ENCODE measurements at regions not wholly inside any gene's neighbourhood (a gene's known extent, or its start where the extent isn't known, plus 50 kb on each side); places are given as distances from the start of the nearest gene placed in this dataset.
"Not testable (repeated sequence)": the region's sequence is repeated elsewhere in the genome, so short reads cannot be mapped to it uniquely, and the experiment has no call there.

DNA sequence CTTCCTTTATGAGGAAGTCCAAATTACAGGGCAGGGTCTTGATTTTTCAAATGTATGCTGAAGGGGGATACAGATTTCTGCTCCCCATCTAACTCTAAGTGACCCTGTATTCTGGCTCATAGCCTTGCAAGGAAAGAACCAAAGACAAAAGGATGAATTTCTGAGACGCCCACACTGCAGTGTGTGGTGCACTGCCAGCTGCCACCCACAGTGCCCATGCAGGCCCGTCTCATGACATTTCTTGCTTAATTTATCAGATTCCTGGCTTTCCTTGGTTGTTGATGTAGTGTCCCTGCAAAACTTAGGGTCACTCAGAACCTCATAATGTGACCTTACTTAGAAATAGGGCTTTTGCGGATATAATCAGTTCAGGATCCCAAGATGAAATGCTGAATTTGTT, 68.0 kb downstream of the CBLN4 start:
- FAIRE-seq = no peak

GRCh38 chr20:55936209-55936595, 69.1 kb downstream of the CBLN4 start:
- no peak for FAIRE-seq

- FAIRE-seq = no peak
Observed at GRCh38 chr20:55935448-55936208, 69.7 kb downstream of the CBLN4 start.

DNA sequence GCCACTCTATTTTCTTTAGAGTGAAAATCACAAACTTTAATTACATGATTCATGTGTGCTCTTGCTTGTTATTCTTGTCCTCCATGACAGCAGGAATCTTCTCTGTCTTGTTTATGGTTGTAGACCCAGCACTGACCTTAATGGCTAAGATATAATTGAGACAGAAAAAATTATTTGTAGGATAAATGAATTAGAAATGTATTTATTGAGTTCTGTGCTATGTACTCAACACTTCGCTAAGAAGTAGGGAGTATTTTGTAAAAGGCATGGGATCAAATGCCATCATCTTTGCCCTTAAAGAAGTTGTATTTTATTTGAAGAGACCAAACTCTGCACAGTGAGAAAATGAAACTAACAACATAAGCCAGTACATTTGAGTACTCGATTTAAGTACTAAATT, 71.2 kb downstream of the CBLN4 start:
- no peak for FAIRE-seq

GRCh38 chr20:55930876-55931275, 74.4 kb downstream of the CBLN4 start:
- not testable (repeated sequence) for FAIRE-seq

- FAIRE-seq = no peak
Observed at GRCh38 chr20:55928266-55928665, 77.1 kb downstream of the CBLN4 start.

- no peak for FAIRE-seq
Observed at GRCh38 chr20:55919956-55920355, 85.4 kb downstream of the CBLN4 start.

DNA sequence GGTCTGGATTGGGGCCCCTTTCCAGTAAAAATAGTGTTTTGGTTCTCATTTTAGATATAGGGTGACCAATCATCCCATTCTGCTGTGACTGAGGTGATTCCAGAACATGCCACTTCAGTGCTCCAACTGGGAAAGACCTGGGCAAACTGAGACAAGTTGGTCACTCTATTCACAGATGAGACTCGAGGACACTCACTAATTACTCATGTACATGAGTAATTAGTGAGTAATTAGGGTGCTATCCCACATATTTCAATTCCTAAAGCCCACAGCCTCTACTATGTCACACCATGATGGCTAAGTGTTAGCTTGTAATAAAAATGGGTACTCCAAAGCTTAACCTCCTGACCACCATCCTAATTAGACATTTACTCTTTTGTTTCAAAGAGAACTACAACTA, 86.0 kb downstream of the CBLN4 start:
- FAIRE-seq = no peak

DNA sequence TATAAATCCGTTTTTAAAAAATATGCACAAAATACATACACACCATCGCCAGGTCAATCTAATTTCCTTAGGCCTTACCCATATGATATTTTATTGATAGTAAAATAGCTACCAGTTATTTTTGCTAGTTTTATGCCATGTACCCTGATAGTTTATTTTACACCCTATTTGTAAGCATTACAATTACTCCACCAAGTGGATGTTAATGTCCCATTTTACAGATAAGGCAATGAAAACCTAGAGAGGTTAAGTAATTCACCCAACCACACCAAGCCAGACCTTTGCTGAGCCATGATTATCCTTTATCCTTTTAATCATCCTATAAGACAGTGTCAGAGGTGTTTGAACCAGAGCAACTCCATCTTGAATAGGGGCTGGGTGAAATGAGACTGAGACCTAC, 86.8 kb downstream of the CBLN4 start:
- no peak for FAIRE-seq

- FAIRE-seq = no peak
Observed at GRCh38 chr20:55893031-55893430, 112.3 kb downstream of the CBLN4 start.

GRCh38 chr20:55888685-55889084, 116.6 kb downstream of the CBLN4 start:
- no peak for FAIRE-seq

- no peak for FAIRE-seq
Observed at GRCh38 chr20:55882910-55883309, 122.4 kb downstream of the CBLN4 start.

GRCh38 chr20:55882286-55882685, 123.0 kb downstream of the CBLN4 start:
- no peak for FAIRE-seq

DNA sequence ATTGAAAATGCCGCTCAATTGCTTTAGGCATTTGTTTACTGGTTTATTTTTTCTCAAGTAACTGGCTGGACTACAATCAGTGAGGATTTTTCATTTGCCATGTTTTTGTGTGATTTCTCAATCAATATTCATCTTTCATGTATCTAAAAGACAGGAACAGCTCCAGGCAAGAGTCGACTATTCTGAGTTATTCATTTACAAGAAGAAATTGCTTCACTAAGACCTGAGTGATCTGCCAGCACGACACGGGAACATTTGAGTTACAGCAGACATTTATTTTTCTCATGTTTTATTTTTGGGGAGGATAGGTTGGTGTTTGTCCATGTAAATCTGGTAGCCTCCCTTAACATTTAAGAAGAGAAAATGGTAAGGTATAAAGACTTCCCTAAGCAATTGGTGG, 124.1 kb downstream of the CBLN4 start:
- no peak for FAIRE-seq

DNA sequence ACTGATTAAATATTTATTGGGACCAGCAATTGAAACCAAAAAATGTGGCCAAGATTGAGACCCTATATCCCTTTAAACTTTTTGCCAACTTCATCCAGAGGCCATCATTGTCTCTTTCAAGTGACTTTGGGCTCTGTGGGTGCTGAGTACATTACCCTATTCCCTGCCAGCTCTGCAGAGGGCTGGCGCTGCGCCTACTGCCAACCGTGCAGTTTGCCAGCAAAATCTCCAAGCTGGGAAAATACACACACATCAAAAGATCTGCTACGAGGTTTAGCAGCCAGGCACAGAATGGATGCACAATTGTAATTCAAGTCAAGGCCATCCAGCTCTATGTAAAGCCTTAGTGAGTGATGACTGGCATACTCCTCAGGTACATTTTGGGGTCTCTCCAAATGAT, 125.0 kb downstream of the CBLN4 start:
- FAIRE-seq = no peak

DNA sequence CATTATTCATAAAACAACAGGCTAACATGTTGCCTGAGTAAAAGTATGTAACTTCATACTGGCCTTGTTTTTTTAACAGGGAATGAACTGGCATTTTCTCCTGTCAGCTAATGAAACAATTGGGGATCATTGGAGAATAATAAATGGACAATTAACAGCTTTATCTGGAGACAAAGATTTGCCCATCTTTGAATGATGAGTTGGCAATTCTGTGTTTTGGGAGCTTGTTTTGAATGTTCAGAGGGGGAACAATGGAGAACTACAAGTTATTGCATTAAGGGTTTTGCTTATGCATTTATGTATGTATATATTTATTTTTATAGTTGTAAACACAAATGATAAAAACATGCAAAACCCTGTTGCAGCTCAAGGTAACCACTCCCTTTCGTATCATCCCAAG, 150.3 kb downstream of the CBLN4 start:
- FAIRE-seq = no peak

DNA sequence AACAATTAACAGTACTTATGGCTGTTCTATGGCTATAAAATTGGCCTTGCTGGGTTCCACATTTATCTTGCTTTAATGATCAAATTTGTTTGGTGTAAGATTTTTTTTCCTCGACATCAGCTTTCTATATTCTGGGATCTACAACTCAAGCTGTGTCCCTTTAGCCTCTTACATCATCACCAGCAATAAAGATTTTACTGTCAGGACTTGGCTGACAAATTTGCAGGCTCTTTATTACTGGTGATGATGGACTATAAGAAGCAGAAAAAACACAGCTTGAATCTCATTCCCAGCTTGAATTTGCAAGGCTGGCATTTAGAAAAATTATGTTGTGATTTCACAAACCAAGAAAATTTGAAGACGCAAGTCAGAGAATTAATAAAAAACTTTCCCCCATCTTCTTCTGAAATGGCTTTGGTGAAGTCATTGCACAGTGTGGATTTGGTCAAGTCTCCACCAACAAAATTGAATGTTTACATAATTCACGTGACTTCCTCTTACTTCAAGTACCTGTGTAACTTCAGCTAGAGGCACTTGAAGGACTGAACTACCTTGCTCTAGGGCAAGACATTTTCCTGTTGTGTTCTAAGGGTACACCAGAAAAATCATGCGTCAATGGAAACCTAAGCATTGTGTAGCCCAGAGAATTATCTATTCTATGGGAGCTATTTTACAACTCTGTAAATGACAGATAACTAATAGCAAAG, 175.0 kb downstream of the CBLN4 start:
- FAIRE-seq = no peak

DNA sequence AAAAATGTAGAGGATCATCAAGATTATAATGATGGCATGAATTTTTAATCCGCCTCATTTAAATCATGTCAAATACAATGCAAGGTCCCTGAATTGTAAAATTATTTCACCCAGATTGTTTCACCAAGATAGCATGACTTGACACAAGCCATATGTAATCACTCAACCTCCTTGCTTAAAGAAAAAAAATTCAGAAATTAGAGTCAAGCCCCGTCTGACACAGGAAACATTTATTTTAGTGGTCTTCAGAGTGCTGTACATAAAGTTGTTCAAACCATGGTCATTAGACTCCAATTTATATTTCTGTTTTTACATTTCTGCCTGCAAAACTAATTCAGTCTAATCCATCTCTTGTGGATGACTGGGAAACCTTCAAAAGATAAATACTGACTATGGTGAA, 200.2 kb downstream of the CBLN4 start:
- FAIRE-seq = no peak

- no peak for FAIRE-seq
Observed at GRCh38 chr20:55800552-55801245, 204.6 kb downstream of the CBLN4 start.

GRCh38 chr20:55793986-55794385, 211.3 kb downstream of the CBLN4 start:
- FAIRE-seq = no peak

- no peak for FAIRE-seq
Observed at GRCh38 chr20:55792049-55792448, 213.3 kb downstream of the CBLN4 start.

DNA sequence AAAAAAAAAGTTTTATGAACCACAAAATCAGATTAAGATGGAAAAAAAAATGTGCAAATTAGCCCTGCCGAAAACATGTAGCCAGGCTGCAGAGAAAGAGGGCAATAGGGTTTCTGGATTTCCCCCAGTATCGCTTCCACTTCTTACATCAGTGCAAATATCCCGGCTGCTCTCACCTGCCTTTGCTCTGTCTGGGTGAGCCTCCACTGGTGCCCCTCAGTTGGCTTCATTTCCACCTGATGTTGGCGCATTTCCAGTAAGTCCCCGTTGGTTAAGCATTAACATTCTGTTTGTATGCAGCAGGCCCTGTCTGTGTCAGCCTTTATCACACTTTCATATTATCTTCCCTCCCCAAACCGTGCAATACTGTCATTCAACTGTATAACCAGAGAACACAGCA, 215.1 kb downstream of the CBLN4 start:
- FAIRE-seq = no peak

- no peak for FAIRE-seq
Observed at GRCh38 chr20:55784036-55784435, 221.3 kb downstream of the CBLN4 start.

GRCh38 chr20:55783381-55783780, 221.9 kb downstream of the CBLN4 start:
- FAIRE-seq = no peak
